Posterior vena cava (tissue), 2 donors: ENCODE measurements at regions not wholly inside any gene's neighbourhood (a gene's known extent, or its start where the extent isn't known, plus 50 kb on each side); places are given as distances from the start of the nearest gene placed in this dataset.
"Not testable (repeated sequence)": the region's sequence is repeated elsewhere in the genome, so short reads cannot be mapped to it uniquely, and the experiment has no call there.

Experiments
- DNase-seq: peaks from one replicate; pipeline ENCODE4 v3.0.0-alpha.2; 2020; ENCODE audit warnings: low spot score
- intact Hi-C, 2 donors: fragments of 100-400 bp; cut with DNase I; formaldehyde crosslinking; loops; one replicate each; pipeline versions ENCODE4 v1.14.1 to v1.14.2; 2022 to 2023
- donor health status: DM: yes; HTN: yes; CAD: no.
- donor health status: DM: yes; HTN: yes; CAD: no.

DNA sequence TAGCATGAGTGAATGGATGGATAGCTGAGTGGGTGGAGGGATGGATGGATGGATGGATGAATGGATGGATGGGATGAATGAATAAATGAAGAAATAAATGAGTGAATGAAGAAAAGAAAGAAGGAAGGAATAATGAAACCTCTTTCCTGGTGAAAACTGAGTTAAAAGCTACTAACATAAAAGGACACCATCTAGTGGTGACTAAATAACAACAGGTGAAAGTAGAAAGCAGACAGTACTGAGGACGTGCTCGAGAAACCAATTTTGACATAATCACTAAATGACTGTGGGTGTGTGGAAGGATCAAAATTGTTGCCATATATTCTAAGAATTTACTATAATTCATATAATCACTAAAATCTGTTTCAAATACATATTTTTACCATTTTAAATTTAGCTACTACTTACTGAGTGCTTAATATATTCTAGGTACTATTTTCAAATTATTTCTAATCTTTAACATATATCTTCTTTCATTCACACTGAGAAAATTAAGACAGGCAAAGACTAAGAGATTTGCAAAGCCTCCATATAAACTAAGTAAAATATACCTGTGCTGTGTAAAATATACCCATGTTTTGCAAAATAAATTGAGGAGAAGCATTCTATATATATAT is 522.9 kb downstream of the LRRIQ3 start:
- intact Hi-C loops = no loop called here
- DNase-seq = no peak

DNA sequence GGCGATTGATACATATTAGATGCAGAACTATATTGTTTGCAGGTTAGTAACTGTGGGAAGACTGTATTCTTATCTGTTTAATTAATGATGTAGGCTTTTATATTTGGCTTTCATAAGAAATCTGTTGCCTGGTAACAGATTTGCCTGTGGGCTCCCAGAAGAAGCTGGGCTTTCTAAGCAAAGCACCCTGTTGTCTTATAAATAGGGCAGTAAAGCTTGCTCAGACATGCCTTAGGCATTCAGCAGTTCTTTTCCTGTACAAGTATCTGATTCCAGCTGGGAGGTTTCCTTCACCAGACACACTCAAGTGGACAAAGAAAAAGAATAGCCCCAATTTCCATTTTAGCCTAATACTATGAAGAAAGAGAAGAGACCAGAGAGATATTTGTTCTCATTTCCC is 524.0 kb downstream of the LRRIQ3 start:
- DNase-seq = no peak
- intact Hi-C loops = no loop called here

DNA sequence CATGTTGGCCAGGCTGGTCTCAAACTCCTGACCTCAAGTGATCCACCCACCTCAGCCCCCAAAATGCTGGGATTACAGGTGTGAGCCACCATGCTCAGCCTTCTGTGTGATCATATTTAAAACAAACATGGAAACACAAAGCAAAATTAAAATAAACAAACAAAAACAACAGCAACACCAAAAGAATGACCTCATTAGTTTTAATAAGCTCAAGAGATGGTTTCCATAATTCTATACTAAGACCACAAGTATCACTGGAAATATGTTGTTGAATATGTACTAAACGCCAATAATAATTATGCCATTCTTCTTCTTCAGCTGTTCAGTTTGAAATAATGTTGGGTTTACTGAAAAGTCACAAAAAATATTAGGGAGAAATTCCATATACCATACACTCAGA is 526.4 kb downstream of the LRRIQ3 start:
- no peak for DNase-seq

DNA sequence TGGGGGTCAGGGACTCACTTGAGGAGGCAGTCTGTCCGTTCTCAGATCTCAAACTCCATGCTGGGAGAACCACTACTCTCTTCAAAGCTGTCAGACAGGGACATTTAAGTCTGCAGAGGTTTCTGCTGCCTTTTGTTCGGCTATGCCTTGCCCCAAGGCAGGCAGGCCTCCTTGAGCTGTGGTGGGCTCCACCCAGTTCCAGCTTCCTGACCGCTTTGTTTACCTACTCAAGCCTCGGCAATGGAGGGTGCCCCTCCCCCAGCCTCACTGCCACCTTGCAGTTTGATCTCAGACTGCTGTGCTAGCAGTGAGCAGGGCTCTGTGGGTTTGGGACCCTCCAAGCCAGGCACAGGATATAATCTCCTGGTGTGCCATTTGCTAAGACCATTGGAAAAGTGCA is 530.0 kb downstream of the LRRIQ3 start:
- intact Hi-C loops = not testable (repeated sequence)
- peak; percentile 46 for DNase-seq

More for the DNA sequence above, 526.4 kb downstream of the LRRIQ3 start:
- intact Hi-C loops = no loop called here

DNA sequence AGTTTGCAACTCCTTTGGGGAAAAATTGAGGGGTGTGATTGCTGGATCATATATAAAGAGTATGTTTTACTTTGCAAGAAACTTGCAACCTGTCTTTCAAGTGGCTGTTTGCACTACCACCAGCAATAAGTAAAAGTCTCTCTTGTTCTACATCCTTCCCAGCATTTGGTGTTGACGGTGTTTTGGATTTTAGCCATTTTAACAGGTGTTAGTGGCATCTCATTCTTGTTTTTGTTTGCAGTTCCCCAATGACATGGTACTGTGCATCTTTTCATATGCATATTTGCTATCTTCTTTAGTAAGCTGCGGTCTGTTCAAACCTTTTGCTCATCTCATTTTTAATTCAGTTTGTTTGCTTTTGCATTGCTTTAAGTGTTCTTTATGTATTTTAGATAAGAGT is 535.5 kb downstream of the LRRIQ3 start:
- intact Hi-C loops = no loop called here
- no peak for DNase-seq

DNA sequence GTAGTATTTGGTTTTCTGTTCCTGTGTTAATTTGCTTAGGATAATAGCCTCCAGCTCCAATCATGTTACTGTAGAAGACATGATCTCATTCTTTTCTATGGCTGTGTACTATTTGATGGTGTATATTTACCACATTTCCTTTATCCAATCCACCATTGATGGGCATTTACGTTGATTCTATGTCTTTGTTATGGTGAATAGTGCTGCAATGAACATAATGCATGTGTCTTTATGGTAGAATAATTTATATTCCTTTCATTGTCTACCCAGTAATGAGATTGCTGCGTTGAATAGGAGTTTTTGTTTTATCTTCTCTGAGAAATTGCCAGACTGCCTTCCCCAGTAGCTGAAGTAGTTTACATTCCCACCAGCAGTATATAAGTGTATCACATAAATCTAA is 538.8 kb downstream of the LRRIQ3 start:
- no peak for DNase-seq
- intact Hi-C loops = no loop called here

DNA sequence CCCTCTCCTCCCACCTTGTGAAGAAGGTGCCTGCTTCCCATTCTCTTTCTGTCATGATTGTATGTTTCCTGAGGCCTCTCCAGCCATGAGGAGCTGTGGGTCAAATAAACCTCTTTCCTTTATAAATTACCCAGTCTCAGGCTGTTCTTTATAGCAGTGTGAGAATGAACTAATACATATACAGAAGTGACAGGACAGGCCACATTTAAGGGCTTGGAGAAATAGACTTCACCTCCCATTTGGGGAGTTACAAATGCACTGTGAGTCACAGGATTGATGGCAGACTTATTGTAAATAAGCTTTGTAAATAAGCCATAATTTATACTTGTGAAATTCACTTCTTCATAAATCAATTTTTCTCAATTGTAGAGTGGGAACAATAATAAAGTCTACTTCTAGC is 543.3 kb downstream of the LRRIQ3 start:
- intact Hi-C loops = no loop called here
- no peak for DNase-seq

DNA sequence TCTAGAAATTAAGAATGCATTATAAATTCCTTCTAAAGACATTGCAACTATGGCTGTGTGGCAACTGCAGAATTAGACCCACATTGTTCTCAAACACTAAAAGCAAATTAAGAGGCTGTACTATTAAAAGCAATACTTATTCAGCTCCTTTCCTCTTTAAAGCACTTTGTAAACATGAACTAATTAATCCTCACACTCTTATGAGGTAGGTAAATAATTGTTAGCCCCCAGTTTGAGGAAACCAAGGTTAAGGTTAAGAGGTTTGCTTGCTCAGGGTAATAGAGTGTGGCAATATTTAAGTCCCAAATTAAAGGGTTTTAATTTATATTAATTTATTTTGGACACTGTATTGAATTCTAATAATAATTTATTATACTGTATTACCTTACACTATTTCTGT is 553.8 kb downstream of the LRRIQ3 start:
- DNase-seq = no peak
- intact Hi-C loops = no loop called here

DNA sequence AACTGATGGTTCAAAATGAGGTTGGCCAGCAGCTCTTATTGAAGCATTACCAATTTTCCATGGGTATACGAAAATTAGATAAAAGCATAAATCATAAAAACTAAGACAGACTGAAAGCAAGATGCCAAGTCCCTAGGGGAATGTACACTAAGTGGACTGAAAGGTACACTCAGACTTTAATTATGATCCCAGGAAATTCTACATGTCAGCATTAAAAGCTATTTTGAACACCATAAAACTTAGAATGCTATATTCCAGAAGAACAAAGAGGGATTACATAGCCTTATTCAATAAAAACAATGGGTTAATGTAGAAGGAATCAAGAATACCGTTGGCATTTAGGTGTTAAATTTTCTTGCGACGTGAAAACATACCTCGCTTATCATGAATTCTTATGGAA is 558.5 kb downstream of the LRRIQ3 start:
- DNase-seq = no peak
- intact Hi-C loops = no loop called here

DNA sequence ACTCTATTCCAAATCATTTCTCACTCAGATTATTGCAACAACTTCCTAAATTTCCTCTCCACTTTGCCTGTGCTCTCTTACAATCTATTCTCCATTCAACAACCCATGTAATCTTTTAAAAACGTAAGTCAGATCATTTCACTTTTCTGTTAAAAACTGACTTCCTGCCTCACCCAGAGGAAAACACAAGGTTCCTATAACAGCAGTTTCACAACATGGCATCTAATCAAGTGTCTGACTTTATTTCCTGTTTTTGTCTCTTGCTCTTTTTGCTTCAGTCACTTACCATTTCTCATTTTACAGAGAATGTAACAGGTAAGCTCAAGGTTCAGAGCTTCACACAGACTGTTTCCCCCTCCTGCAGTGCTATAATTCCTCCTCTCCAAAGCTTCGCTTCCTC is 560.7 kb downstream of the LRRIQ3 start:
- DNase-seq = no peak
- intact Hi-C loops = no loop called here

DNA sequence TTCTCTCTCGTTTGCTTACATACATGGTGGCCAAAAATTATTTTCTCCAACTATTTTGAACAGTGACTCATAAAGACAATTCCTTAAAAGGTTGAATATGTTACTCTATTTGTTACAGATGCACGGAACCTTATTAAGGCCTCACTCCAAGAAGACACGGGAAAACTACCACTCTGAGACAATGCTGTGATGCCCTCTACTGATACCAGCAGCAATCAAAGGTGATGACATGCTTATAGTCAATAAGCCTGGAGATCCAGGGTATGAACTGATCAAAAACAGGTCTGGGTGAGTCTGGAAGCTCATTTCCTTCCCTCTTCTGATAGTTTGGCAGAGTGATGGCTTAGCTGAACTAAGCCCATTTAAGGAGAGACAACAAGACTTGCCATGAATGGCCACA is 563.0 kb downstream of the LRRIQ3 start:
- intact Hi-C loops = no loop called here
- DNase-seq = no peak

DNA sequence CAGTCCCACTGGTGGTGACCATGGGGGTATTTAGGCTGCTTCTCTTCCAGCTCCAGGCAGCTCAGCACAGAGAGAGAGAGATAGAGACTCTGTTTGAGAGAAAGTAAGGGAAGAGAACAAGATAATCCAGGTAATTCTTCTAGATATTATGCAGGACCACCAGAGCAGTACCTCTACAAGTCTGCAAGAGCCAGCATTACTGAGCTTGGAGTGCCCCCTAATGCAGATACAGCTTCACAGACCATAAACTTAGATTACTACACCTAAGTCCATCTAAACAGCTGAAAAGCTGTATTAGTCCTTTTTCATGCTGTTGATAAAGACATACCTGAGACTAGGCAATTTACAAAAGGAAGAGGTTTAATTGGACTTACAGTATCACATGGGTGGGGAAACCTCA is 570.3 kb downstream of the LRRIQ3 start:
- intact Hi-C loops = no loop called here
- DNase-seq = no peak

DNA sequence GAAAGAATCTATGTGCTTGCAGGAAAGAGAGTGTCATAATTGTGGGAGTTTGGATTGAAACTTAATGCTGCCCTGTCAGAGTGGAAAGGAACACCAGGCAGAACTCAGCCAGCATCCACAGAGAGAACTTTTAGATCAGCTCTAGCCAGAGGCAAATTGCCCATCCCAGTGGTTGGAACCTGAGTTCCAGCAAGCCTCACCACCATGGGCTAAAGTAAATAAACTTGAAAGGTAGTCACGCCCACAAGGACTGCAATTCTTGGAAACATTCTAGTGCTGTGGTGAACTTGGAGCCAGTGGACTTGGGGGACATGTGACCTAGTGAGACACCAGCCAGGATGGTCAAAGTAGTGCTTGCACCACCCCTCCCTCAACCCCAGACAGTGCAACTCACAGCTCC is 571.6 kb downstream of the LRRIQ3 start:
- intact Hi-C loops = no loop called here
- DNase-seq = no peak

DNA sequence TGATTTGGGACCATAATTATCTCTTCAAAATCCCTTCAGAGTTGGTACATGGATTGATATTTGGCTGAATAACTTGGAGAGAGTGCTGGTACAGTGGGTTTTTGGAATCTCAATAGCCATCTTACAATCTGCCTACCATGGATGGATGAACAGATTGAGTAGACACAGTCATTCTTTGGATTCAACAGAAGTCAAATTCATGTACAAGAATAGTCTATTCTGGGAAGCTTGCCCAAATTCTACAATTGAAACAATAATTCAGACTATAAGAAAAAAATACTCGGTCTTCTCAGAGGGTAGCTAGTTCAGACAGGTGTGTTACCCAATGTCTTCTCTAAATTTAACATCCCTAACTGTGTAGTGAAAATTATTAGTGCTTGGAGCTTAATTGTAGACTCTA is 574.0 kb downstream of the LRRIQ3 start:
- intact Hi-C loops = no loop called here
- DNase-seq = no peak

DNA sequence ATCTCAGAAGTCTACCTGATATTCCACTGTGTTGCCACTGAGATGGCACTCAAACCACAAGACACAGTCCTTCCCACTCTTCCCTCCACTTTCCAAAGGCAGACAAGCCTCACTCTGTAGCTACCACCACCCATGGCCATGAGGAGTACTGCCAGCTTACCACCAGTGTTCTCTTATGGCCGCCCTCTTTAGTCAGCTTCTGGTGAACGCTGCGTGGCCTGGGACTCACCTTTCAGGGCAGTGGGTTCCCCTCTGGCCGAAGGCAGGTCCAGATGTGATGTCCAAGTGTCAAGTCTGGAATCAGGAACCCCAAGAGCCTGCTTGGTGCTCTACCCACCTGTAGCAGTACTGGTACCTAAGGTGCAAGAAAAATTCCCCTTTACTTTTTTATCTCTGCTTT is 580.8 kb downstream of the LRRIQ3 start:
- intact Hi-C loops = no loop called here
- DNase-seq = no peak

DNA sequence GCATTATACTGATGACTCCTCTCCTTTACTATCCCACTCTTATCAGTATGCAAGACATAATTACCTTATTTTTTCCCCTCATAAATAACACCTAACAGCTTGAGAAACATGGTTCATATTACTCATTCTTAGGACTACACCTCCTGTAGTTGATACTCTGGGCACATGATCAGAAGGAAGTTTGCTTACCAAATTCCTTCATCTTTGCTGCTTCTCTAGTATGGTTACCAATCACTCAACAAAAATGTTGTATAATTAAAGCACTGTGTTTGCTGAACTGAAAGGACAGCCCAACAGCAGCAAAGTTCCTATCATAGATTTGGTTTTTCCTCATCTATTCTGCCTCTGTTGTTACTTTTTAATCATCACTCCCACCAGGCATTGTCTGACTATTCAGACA is 586.3 kb downstream of the LRRIQ3 start:
- intact Hi-C loops = no loop called here
- DNase-seq = no peak

DNA sequence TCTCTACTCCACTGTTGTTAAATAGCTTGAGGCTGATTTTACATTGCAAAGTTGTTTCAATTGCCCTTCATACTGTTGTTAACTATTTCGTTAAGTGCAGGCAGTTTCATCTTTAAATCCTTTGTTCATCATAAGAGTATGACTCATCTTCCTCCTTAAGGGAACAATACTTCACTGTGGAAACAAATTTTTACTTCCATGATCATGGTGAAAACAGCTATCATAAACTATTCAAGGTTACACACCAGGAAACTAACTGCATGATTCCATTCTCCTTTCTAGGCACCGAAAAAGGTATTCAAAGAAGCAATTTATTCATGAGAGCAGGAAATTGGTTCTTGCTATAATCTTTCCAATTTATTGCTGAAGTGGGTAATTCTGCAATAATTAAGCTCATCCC is 593.2 kb downstream of the LRRIQ3 start:
- intact Hi-C loops = no loop called here
- no peak for DNase-seq

DNA sequence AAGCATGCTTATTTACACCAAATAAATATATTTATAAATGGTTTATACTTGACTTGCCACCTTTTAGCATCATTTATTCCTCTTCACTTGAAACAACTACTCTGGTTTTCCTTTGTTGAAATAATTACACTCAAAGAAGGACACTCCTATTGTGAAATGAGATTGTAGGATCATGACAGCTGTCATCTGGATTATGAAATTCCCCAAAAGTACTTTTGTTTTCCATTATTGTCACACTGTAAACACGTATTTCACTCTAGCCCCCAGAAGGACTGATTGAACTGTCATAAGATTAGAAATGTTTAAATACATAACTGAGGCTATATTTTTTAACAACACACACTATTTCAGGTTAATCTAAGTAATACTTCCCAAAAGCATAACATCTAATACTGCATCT is 593.8 kb downstream of the LRRIQ3 start:
- DNase-seq = no peak
- intact Hi-C loops = no loop called here

DNA sequence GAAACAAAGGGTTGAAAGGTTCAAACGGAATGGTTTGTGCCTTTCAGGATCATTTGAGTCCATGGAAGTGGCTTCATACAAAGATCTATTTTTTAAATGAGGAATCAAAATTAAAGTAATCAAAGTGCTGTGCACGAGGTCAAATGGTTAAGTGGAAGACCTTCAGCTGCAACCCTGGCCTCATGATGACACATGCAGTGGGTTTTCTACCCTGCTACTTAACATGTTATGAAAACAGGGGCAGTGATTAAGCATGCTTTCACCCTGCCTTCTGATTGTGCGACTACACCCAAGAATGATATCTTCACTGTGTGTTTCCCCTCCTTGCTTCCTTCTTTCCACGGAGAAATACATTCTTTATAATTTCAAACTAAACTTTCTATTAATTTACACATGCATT is 604.2 kb downstream of the LRRIQ3 start:
- no peak for DNase-seq
- intact Hi-C loops = no loop called here

DNA sequence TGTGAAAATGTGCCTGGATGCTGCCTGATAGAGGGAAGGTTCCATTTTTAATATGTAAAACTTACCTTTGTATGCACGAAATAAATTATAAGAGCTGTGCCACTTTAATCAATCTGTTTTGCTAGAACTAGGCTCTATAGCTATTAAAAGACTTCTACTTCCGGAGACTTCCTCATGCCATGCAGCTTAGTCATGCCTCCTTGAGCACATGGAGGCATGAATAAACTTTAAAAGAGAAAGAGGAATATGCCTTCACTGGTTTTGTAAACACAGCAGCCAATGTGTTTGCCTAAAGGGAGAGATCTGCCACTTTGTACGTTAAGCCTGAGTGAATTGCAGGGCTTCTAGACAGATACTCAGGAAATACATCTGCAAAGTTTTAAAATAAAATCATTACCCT is 604.6 kb downstream of the LRRIQ3 start:
- DNase-seq = no peak
- intact Hi-C loops = no loop called here

DNA sequence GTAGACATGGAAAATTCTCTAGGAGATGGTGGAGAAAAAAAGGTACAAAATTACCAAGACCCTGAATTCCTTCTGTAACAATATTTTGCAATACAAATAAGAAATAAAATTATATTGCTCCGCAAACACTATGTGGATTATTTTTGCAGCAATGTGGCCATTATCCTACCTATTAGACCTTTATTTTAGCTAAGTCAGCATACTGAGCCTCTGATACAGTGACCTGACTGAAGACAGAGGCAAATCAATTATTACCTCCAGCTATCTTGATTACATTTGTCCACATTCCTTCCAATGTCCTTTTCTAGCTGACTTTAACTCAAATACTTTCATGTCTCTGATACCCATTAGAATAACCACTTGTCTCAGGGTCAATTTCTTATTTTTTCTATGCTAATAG is 610.9 kb downstream of the LRRIQ3 start:
- no peak for DNase-seq
- intact Hi-C loops = no loop called here

DNA sequence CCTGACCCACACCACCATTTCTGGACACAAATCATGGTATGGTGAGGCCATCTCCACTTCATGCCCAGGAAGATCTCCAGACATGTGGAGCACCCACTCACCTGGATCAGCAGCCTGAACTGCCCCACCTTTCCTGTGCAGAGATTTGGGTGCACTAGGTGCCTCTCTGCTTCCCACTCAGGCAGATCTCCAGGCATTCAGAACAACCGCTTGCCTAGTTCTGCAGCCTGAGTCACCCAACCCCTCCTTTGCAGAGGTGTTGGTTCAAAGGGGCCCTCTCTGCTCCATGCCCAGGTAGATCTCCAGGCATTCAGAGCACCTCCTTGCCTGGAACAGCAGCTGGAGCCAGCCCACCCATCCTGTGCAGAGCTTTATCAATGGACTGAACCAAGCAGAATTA is 620.8 kb downstream of the LRRIQ3 start:
- intact Hi-C loops = no loop called here
- no peak for DNase-seq
